ENCODE measurements at regions not wholly inside any gene's neighbourhood (a gene's known extent, or its start where the extent isn't known, plus 50 kb on each side); places are given as distances from the start of the nearest gene placed in this dataset.
A peak's percentile ranks its signal among the peaks of the same experiment; 100 is the strongest.

DNA sequence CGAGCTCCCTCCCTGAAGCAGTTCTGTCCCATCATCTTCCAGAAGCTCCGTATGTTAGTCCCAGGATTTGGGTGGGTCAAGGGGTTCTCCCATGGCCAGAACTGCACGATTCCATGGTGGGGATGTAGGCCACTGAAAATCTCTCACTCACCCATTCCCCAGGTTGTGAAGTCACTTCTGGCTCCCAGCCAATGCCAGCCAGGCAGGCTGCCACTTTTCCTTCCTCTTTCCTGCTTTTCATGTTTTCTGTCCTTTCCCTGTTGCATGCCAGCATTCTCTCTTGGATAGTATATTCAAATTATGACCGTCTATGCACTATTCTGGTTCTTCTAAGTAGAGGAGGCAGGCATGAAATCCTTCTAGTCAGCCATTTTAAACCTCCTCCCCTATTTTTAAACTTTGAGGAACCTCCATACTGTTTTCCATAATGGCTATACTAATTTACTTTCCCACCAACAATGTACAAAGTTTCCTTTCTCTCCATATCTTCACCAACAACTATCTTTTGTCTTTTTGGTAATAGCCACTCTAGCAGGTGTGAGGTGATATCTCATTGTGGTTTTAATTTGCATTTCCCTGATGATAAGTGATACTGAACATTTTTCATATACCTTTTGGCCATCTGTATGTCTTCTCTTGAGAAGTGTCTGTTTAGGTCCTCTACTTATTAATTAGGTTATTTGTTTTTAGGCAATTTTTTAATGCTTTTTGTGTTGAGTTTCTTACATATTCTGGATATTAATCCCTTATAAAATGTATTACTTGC lies 182.1 kb upstream of the TET2 start:
- intact Hi-C loops (cut with micrococcal nuclease; ENCODE audit: unreplicated experiment) = no loop called here
- H3K27ac ChIP-seq (ENCODE audit: low read depth, low read length, poor library complexity, severe bottlenecking) = no peak overlapping the region
- TF ChIP-seq EZH2 (IDR thresholded peaks at IDR 0.05; ENCODE audit: borderline replicate concordance, low read depth, low read length, poor library complexity, severe bottlenecking) = no peak
- TF ChIP-seq, protein P1, sequence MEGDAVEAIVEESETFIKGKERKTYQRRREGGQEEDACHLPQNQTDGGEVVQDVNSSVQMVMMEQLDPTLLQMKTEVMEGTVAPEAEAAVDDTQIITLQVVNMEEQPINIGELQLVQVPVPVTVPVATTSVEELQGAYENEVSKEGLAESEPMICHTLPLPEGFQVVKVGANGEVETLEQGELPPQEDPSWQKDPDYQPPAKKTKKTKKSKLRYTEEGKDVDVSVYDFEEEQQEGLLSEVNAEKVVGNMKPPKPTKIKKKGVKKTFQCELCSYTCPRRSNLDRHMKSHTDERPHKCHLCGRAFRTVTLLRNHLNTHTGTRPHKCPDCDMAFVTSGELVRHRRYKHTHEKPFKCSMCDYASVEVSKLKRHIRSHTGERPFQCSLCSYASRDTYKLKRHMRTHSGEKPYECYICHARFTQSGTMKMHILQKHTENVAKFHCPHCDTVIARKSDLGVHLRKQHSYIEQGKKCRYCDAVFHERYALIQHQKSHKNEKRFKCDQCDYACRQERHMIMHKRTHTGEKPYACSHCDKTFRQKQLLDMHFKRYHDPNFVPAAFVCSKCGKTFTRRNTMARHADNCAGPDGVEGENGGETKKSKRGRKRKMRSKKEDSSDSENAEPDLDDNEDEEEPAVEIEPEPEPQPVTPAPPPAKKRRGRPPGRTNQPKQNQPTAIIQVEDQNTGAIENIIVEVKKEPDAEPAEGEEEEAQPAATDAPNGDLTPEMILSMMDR (conservative IDR thresholded peaks at IDR 0.05; ENCODE audit: low read depth, low read length) = no peak
- H3K4me3 ChIP-seq (ENCODE audit: low read depth, low read length, poor library complexity, severe bottlenecking) = no peak overlapping the region
- H3K4me1 ChIP-seq (ENCODE audit: insufficient read depth, low read length, poor library complexity, severe bottlenecking) = no peaks in the 10 kb centered on the region
- BruUV-seq (replicated peaks) = no TSS peak
- H3K27me3 ChIP-seq (replicated peaks; ENCODE audit: insufficient read depth, low read depth, low read length, poor library complexity) = no peaks in the 10 kb centered on the region
- no peaks in the 10 kb centered on the region for H3K36me3 ChIP-seq (ENCODE audit: insufficient read depth, low read length, poor library complexity, severe bottlenecking)
- POLR2A ChIA-PET (ENCODE audit: low non-redundant PET) = no interaction called here
- no peak for DNase-seq (ENCODE audit: low spot score)
- CTCF ChIA-PET = no interaction called here
- H3K9me3 ChIP-seq (ENCODE audit: low read depth, low read length, poor library complexity, severe bottlenecking) = no peaks in the 10 kb centered on the region

DNA sequence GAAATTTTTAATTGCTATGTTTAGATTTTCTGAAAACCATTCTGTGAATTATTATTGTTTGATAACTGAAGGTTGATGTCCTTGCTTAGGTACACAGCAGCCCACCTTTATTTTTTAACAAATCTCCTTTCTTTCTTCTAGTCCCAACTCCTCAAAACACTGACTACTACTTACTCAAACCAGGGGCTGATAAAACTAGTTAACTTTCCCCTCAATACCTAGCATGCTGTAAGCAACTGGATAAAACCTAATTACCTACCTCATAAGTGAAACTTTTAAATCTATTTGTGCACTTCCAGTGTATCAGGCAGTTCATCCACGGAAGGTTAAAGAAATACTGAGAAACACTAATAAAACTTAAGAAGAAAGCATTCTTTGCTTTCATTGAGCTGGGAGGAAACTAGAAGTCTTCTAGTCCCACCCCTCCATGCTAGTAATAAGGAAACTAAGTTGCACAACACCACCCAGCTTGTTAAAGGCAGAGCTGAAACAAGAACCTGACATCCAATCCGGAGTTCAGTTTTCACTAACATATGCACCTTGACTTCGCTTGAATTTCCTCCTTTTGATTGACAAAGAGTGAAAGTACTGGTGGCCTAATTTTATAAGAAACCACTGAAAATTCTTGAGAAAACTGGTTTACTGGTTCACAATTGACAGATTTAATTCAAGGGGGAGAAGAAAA lies 180.2 kb upstream of the TET2 start:
- POLR2A ChIA-PET (ENCODE audit: low non-redundant PET) = no interaction called here

DNA sequence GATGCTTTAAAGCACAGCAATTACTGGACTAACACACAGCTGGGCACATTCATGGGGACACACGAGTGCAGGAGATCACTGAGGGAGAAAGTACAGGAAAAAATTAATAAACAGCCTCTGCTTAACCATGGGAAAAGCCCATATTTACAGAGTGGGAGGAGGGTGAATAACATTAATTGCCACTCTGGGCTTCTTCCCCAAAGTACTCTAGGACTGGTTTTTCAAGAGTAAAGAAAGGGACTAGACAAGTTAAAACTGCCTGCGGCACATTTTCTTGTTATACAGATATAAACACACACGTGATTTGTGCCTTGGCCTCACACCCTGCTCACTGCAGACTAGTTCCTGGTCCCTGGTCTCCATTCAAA lies 179.7 kb upstream of the TET2 start:
- intact Hi-C loops (cut with micrococcal nuclease; ENCODE audit: unreplicated experiment) = no loop called here
- ChIA-PET CTCF (no interaction called here), POLR2A (ENCODE audit: low non-redundant PET) (no interaction called here)
- Histone ChIP-seq H3K9me3 (ENCODE audit: low read depth, low read length, poor library complexity, severe bottlenecking) (no peaks in the 10 kb centered on the region), H3K4me3 (ENCODE audit: low read depth, low read length, poor library complexity, severe bottlenecking) (no peak overlapping the region), H3K27me3 (replicated peaks; ENCODE audit: insufficient read depth, low read depth, low read length, poor library complexity) (no peaks in the 10 kb centered on the region), H3K36me3 (ENCODE audit: insufficient read depth, low read length, poor library complexity, severe bottlenecking) (no peaks in the 10 kb centered on the region), H3K27ac (ENCODE audit: low read depth, low read length, poor library complexity, severe bottlenecking) (no peak overlapping the region), H3K4me1 (ENCODE audit: insufficient read depth, low read length, poor library complexity, severe bottlenecking) (no peaks in the 10 kb centered on the region)
- no peak for DNase-seq (ENCODE audit: low spot score)
- no TSS peak for BruUV-seq (replicated peaks)
- TF ChIP-seq, protein P1 (conservative IDR thresholded peaks at IDR 0.05; ENCODE audit: low read depth, low read length) = no peak
- no peak for TF ChIP-seq EZH2 (IDR thresholded peaks at IDR 0.05; ENCODE audit: borderline replicate concordance, low read depth, low read length, poor library complexity, severe bottlenecking)

More for the DNA sequence above, 180.2 kb upstream of the TET2 start:
- no peak overlapping the region for H3K4me3 ChIP-seq (ENCODE audit: low read depth, low read length, poor library complexity, severe bottlenecking)
- no peaks in the 10 kb centered on the region for H3K9me3 ChIP-seq (ENCODE audit: low read depth, low read length, poor library complexity, severe bottlenecking)
- CTCF ChIA-PET = no interaction called here
- intact Hi-C loops (cut with micrococcal nuclease; ENCODE audit: unreplicated experiment) = no loop called here
- DNase-seq (ENCODE audit: low spot score) = peak; percentile 9
- H3K27me3 ChIP-seq (replicated peaks; ENCODE audit: insufficient read depth, low read depth, low read length, poor library complexity) = no peaks in the 10 kb centered on the region
- TF ChIP-seq EZH2 (IDR thresholded peaks at IDR 0.05; ENCODE audit: borderline replicate concordance, low read depth, low read length, poor library complexity, severe bottlenecking) = no peak
- TF ChIP-seq, protein P1 (conservative IDR thresholded peaks at IDR 0.05; ENCODE audit: low read depth, low read length) = no peak
- H3K36me3 ChIP-seq (ENCODE audit: insufficient read depth, low read length, poor library complexity, severe bottlenecking) = no peaks in the 10 kb centered on the region
- no peaks in the 10 kb centered on the region for H3K4me1 ChIP-seq (ENCODE audit: insufficient read depth, low read length, poor library complexity, severe bottlenecking)
- H3K27ac ChIP-seq (ENCODE audit: low read depth, low read length, poor library complexity, severe bottlenecking) = no peak overlapping the region
- BruUV-seq (replicated peaks) = no TSS peak
